ENCODE measurements at regions not wholly inside any gene's neighbourhood (a gene's known extent, or its start where the extent isn't known, plus 50 kb on each side); places are given as distances from the start of the nearest gene placed in this dataset.
A peak's percentile ranks its signal among the peaks of the same experiment; 100 is the strongest.

GRCh38 chr1:80988926-80989325 lies 811.8 kb upstream of the ADGRL2 start:
- TF ChIP-seq FOXP2 (optimal IDR thresholded peaks at IDR 0.05; ENCODE audit: control extremely low read depth, extremely low read length, insufficient read depth) (no peak), EZH2 (IDR thresholded peaks at IDR 0.05) (no peak), POLR2AphosphoS5 (IDR thresholded peaks at IDR 0.05; ENCODE audit: borderline replicate concordance, low read depth, low read length) (no peak)
- Histone ChIP-seq H3K4me3 (peak overlapping the region; percentile 50; the same call in 1 of the 2 replicates), H3K36me3 (ENCODE audit: insufficient read depth, low read length) (no peaks in the 10 kb centered on the region), H3K27ac (no peak overlapping the region), H3K9me3 (ENCODE audit: low read depth, low read length) (no peaks in the 10 kb centered on the region), H3K9ac (ENCODE audit: insufficient read length) (no peak overlapping the region)
- DNase-seq (ENCODE audit: low read depth, low spot score) = no peak

- Histone ChIP-seq H3K9ac (ENCODE audit: insufficient read length) (no peak overlapping the region), H3K27ac (no peak overlapping the region), H3K9me3 (ENCODE audit: low read depth, low read length) (no peaks in the 10 kb centered on the region), H3K4me3 (no peak overlapping the region), H3K36me3 (ENCODE audit: insufficient read depth, low read length) (no peaks in the 10 kb centered on the region)
- DNase-seq (ENCODE audit: low read depth, low spot score) = no peak
- TF ChIP-seq EZH2 (IDR thresholded peaks at IDR 0.05) (no peak), FOXP2 (optimal IDR thresholded peaks at IDR 0.05; ENCODE audit: control extremely low read depth, extremely low read length, insufficient read depth) (no peak), POLR2AphosphoS5 (IDR thresholded peaks at IDR 0.05; ENCODE audit: borderline replicate concordance, low read depth, low read length) (no peak)
Observed at GRCh38 chr1:80987824-80988223, 812.9 kb upstream of the ADGRL2 start.

GRCh38 chr1:80987106-80987505 lies 813.6 kb upstream of the ADGRL2 start:
- Histone ChIP-seq H3K9me3 (ENCODE audit: low read depth, low read length) (no peaks in the 10 kb centered on the region), H3K4me3 (no peak overlapping the region), H3K9ac (ENCODE audit: insufficient read length) (no peak overlapping the region), H3K27ac (no peak overlapping the region), H3K36me3 (ENCODE audit: insufficient read depth, low read length) (no peaks in the 10 kb centered on the region)
- TF ChIP-seq EZH2 (IDR thresholded peaks at IDR 0.05) (no peak), FOXP2 (optimal IDR thresholded peaks at IDR 0.05; ENCODE audit: control extremely low read depth, extremely low read length, insufficient read depth) (no peak), POLR2AphosphoS5 (IDR thresholded peaks at IDR 0.05; ENCODE audit: borderline replicate concordance, low read depth, low read length) (no peak)
- no peak for DNase-seq (ENCODE audit: low read depth, low spot score)

- no peak overlapping the region for H3K9ac ChIP-seq (ENCODE audit: insufficient read length)
- no peak overlapping the region for H3K4me3 ChIP-seq
- DNase-seq (ENCODE audit: low read depth, low spot score) = no peak
- no peaks in the 10 kb centered on the region for H3K36me3 ChIP-seq (ENCODE audit: insufficient read depth, low read length)
- TF ChIP-seq POLR2AphosphoS5 (IDR thresholded peaks at IDR 0.05; ENCODE audit: borderline replicate concordance, low read depth, low read length) = no peak
- TF ChIP-seq FOXP2 (optimal IDR thresholded peaks at IDR 0.05; ENCODE audit: control extremely low read depth, extremely low read length, insufficient read depth) = no peak
- TF ChIP-seq EZH2 (IDR thresholded peaks at IDR 0.05) = no peak
- H3K27ac ChIP-seq = no peak overlapping the region
- no peaks in the 10 kb centered on the region for H3K9me3 ChIP-seq (ENCODE audit: low read depth, low read length)
Observed at GRCh38 chr1:80982831-80983230, 817.9 kb upstream of the ADGRL2 start.

- Histone ChIP-seq H3K9ac (ENCODE audit: insufficient read length) (no peak overlapping the region), H3K27ac (no peak overlapping the region), H3K36me3 (ENCODE audit: insufficient read depth, low read length) (no peaks in the 10 kb centered on the region), H3K9me3 (ENCODE audit: low read depth, low read length) (no peaks in the 10 kb centered on the region), H3K4me3 (no peak overlapping the region)
- TF ChIP-seq EZH2 (IDR thresholded peaks at IDR 0.05) (no peak), POLR2AphosphoS5 (IDR thresholded peaks at IDR 0.05; ENCODE audit: borderline replicate concordance, low read depth, low read length) (no peak), FOXP2 (optimal IDR thresholded peaks at IDR 0.05; ENCODE audit: control extremely low read depth, extremely low read length, insufficient read depth) (no peak)
- no peak for DNase-seq (ENCODE audit: low read depth, low spot score)
Observed at GRCh38 chr1:80973101-80973500, 827.6 kb upstream of the ADGRL2 start.

GRCh38 chr1:80966266-80966665 lies 834.5 kb upstream of the ADGRL2 start:
- no peak for DNase-seq (ENCODE audit: low read depth, low spot score)
- H3K9ac ChIP-seq (ENCODE audit: insufficient read length) = no peak overlapping the region
- no peaks in the 10 kb centered on the region for H3K9me3 ChIP-seq (ENCODE audit: low read depth, low read length)
- H3K4me3 ChIP-seq = no peak overlapping the region
- no peak overlapping the region for H3K27ac ChIP-seq
- no peaks in the 10 kb centered on the region for H3K36me3 ChIP-seq (ENCODE audit: insufficient read depth, low read length)
- no peak for TF ChIP-seq POLR2AphosphoS5 (IDR thresholded peaks at IDR 0.05; ENCODE audit: borderline replicate concordance, low read depth, low read length)
- TF ChIP-seq FOXP2 (optimal IDR thresholded peaks at IDR 0.05; ENCODE audit: control extremely low read depth, extremely low read length, insufficient read depth) = no peak
- no peak for TF ChIP-seq EZH2 (IDR thresholded peaks at IDR 0.05)

- Histone ChIP-seq H3K4me3 (no peak overlapping the region), H3K9ac (ENCODE audit: insufficient read length) (no peak overlapping the region), H3K9me3 (ENCODE audit: low read depth, low read length) (no peaks in the 10 kb centered on the region), H3K27ac (no peak overlapping the region), H3K36me3 (ENCODE audit: insufficient read depth, low read length) (no peaks in the 10 kb centered on the region)
- DNase-seq (ENCODE audit: low read depth, low spot score) = no peak
- TF ChIP-seq FOXP2 (optimal IDR thresholded peaks at IDR 0.05; ENCODE audit: control extremely low read depth, extremely low read length, insufficient read depth) = no peak
- TF ChIP-seq POLR2AphosphoS5 (IDR thresholded peaks at IDR 0.05; ENCODE audit: borderline replicate concordance, low read depth, low read length) = no peak
- no peak for TF ChIP-seq EZH2 (IDR thresholded peaks at IDR 0.05)
Observed at GRCh38 chr1:80962564-80962963, 838.2 kb upstream of the ADGRL2 start.

- no peak overlapping the region for H3K4me3 ChIP-seq
Observed at GRCh38 chr1:80961464-80962190, 839.1 kb upstream of the ADGRL2 start.

GRCh38 chr1:80933346-80933745 lies 867.4 kb upstream of the ADGRL2 start:
- DNase-seq (ENCODE audit: low read depth, low spot score) = no peak
- no peaks in the 10 kb centered on the region for H3K9me3 ChIP-seq (ENCODE audit: low read depth, low read length)
- H3K27ac ChIP-seq = no peak overlapping the region
- no peak overlapping the region for H3K4me3 ChIP-seq
- no peak overlapping the region for H3K9ac ChIP-seq (ENCODE audit: insufficient read length)
- H3K36me3 ChIP-seq (ENCODE audit: insufficient read depth, low read length) = no peaks in the 10 kb centered on the region
- TF ChIP-seq POLR2AphosphoS5 (IDR thresholded peaks at IDR 0.05; ENCODE audit: borderline replicate concordance, low read depth, low read length) = no peak
- TF ChIP-seq FOXP2 (optimal IDR thresholded peaks at IDR 0.05; ENCODE audit: control extremely low read depth, extremely low read length, insufficient read depth) = no peak
- no peak for TF ChIP-seq EZH2 (IDR thresholded peaks at IDR 0.05)

More at GRCh38 chr1:80961464-80962190, 839.1 kb upstream of the ADGRL2 start:
- no peak overlapping the region for H3K27ac ChIP-seq
- no peak for TF ChIP-seq POLR2AphosphoS5 (IDR thresholded peaks at IDR 0.05; ENCODE audit: borderline replicate concordance, low read depth, low read length)
- no peak overlapping the region for H3K9ac ChIP-seq (ENCODE audit: insufficient read length)
- DNase-seq (ENCODE audit: low read depth, low spot score) = no peak
- H3K36me3 ChIP-seq (ENCODE audit: insufficient read depth, low read length) = no peaks in the 10 kb centered on the region
- H3K9me3 ChIP-seq (ENCODE audit: low read depth, low read length) = no peaks in the 10 kb centered on the region

Measured in SK-N-MC (cell line).